ENCODE measurements at regions not wholly inside any gene's neighbourhood (a gene's known extent, or its start where the extent isn't known, plus 50 kb on each side); places are given as distances from the start of the nearest gene placed in this dataset.
"Not testable (repeated sequence)": the region's sequence is repeated elsewhere in the genome, so short reads cannot be mapped to it uniquely, and the experiment has no call there.

DNA sequence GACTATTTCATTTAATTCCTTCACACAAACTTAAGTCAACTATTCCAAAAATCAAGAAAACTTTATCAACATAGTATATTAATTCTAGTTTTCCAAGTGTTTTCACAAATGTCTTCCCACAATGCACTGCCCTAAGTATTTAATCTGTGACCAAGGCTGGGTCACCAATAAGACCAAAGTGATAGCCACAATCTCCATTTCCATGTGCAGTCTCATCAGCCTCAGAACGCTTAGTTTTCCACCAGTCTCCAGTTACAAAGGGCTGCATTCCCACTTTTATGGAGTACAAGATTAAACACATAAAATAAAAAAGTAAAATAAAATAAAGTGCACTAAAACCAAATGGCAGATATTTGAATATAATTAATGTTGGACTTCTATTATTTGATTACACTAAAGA is 371.6 kb upstream of the CCNH start:
- no peak for DNase-seq

- no peak for DNase-seq
Observed at GRCh38 chr5:87782916-87783315, 370.2 kb upstream of the CCNH start.

DNA sequence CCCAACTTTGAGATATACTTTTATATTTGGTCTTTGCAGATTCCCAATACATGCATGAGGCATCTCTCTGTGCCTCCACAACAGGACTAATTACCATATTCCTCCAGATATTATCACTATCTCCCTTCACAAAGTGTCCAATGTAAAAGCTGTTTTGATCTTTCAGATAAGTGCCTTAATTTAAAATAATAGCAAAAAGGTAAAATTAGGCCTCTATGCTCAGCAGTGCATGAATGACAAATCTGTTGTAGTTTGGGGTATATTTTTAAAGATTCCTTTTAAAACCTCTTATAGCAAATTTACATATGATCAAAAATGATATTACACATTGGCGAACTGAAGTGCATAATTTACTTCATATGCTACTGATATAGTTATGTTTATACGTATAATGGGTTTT is 369.2 kb upstream of the CCNH start:
- no peak for DNase-seq

DNA sequence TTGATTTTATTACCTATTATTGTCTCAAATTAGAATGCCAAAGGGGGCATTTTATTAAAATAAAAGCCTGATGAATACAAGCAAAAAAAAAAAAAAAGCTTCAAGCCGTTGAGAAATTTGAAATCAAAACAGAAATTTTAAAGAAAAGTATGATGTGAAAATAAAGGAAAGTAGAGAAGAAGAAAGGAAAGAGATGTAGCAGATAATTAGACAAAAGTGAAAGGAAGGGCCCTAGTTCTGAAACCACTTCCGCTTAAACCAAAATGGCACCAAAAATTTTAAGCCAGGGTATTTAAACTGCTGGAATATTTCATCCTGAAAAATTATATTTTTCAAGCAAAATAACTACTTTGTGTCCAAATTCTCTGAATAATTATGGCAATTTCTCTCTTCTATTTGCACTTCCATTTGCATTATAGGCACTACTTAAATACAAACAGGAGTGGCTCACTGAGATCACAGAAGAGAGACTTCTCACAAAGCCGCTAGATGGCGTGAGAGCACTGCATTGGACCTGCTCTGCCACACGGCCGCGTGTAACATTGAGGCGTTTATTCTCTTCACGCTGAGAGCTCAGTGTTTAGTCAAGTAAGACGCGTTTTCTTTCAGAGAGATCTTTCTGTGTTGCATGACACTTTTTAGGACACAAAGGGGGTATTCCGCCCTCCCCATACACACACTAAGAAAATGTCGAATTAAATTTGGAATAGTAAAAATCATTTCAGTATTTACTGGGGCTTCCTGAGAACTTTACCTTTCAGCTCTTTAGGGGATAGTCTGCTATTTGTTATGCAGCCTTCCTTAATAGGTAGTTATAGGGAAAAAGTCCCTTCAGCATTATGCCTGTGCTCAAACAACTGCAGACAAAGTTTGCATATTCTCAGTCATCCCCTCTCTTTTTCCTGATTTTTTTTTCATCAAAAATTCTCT is 368.4 kb upstream of the CCNH start:
- peak; percentile 14 to 46 (median 31) for DNase-seq

- DNase-seq, result no peak
Observed at GRCh38 chr5:87778876-87779275, 366.1 kb upstream of the CCNH start.

DNA sequence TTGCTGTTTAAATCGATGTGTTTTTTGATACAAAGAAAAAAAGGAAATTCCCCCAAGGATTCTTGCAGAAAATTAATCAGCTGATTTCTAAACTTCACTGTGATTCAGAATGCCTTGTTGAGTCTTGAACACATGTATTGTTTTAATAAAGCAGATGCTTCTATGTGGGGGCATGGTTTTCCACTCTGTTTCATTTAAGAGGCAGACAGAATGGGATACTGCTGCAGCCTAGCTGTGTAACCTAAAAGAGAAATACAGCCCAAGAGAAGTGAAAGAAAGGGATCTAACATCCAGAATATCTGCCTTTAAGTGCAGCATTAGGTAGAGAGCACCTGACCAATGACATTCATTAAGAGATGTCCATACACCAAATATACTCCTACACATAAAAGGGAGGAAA is 365.1 kb upstream of the CCNH start:
- DNase-seq, result no peak

DNA sequence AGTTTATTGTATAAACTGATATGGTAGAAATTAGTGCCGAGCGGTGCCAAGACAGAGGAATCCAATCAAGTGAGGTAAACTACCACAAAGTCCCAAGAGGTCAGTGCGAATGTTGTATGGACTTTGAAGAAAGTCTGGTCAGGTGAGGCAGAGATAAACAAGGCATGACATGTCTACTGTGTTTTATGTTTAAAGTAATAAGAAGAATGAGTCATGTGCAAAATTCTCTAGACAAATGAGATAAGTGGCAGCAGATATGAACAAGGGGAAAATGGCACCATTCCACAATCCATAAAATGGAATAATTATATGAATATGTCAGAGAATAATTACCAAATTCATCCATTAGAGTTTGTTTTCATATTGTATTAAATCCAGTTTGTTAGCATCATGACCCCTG is 364.1 kb upstream of the CCNH start:
- DNase-seq, result no peak

DNA sequence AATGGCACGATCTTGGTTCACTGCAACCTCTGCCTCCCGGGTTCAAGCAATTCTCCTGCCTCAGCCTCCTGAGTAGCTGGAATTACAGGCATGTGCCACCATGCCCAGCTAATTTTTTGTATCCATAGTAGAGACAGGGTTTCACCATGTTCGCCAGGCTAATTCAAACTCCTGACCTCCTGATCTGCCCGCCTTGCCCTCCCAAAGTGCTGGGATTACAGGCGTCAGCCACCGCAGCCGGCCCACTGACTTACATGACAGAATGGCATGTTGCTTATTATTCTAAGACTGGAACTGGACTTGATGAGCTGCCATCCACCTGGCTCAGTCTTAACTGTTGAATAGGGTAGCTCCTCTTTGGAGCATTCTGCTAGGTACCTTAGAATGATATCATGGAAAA is 363.6 kb upstream of the CCNH start:
- DNase-seq, result not testable (repeated sequence)

- no peak for DNase-seq
Observed at GRCh38 chr5:87775228-87775627, 362.5 kb upstream of the CCNH start.

- no peak for DNase-seq
Observed at GRCh38 chr5:87774804-87775203, 362.1 kb upstream of the CCNH start.

DNA sequence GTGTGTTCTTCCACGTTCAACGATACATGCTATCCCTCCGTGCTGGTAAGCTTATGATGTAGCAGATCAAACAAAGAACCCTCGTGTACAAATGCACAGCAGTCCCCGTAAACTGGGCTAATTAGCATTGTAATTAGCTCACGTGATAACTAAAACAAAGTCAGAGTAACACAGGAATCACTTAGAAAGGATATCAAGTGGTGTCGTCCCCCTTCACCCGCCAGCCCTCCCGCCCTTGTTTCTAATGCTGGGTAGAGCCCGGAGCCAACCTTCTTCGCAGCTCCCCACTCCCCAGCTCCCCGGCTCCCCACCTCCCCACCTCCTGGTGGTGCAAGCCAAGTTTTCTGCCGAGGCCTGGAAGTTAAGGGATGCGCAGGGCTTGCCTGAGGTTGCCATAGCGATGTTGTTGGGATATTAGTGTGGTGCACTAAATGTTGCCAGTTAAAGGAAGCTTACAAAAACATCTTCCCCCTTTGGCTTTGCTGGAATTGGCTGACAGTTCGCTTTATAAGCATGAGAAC is 357.9 kb upstream of the CCNH start:
- DNase-seq, result no peak

DNA sequence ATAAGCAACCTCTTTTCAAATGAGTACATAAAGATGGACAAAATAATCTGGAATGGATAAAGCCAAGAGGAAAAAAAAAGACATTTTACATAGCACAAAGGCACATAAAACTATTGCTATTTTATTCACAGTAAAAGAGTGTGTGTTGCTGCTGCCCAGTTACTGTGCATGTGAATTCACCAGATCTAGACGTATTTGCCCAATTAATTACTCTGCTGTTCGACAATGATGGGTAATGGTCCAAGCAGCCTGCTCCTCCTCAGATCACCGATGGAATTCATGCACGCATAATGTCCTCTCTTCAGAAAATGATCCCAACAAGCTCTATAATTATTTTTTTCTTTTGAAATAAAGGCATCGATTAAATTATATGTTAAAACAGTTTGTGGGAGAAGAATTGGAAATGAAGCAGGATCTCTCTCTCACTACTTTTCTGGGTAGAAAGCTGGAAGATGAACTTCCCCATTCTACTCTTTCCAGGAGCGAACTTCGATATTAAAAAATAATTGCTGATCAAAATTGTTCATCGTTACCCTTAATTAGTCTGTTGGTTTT is 357.4 kb upstream of the CCNH start:
- no peak for DNase-seq

GRCh38 chr5:87769157-87769556 is 356.4 kb upstream of the CCNH start:
- no peak for DNase-seq

GRCh38 chr5:87768190-87768589 is 355.5 kb upstream of the CCNH start:
- no peak for DNase-seq

DNA sequence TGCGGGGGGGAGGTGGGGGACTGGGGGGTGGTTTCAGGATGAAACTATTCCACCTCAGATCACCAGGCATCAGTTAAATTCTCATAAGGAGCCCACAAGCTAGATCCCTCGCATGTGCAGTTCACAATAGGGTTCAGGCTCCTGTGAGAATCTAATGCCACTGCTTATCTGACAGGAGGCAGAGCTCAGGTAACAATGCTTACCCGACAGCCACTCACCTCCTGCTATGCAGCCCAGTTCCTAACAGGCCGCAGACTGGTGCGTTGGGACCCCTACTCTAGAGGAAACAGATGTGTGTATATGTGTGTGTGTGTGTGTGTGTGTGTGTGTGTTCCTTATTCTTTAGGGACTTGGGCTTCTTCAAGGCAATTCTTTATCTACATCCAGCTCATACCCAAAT is 352.3 kb upstream of the CCNH start:
- DNase-seq, result no peak

GRCh38 chr5:87762631-87763030 is 349.9 kb upstream of the CCNH start:
- DNase-seq, result no peak

DNA sequence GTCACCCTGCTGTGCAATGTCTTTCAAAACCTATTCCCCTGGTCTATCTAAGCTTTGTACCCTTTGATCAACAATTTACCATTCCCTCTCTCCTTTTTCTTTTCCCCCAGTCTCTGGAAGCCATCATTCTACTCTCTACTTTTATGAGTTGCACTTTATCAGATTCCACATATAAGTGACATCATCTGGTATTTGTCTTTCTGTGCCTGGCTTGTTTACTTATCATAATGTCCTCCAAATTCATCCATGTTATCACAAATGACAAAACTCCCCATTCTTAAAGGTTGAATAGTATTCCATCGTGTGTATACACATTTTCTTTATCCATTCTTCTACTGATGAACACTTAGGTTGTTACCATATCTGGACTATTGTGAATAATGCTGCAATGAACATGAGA is 344.2 kb upstream of the CCNH start:
- DNase-seq, result no peak

GRCh38 chr5:87755360-87755759 is 342.6 kb upstream of the CCNH start:
- DNase-seq, result no peak

DNA sequence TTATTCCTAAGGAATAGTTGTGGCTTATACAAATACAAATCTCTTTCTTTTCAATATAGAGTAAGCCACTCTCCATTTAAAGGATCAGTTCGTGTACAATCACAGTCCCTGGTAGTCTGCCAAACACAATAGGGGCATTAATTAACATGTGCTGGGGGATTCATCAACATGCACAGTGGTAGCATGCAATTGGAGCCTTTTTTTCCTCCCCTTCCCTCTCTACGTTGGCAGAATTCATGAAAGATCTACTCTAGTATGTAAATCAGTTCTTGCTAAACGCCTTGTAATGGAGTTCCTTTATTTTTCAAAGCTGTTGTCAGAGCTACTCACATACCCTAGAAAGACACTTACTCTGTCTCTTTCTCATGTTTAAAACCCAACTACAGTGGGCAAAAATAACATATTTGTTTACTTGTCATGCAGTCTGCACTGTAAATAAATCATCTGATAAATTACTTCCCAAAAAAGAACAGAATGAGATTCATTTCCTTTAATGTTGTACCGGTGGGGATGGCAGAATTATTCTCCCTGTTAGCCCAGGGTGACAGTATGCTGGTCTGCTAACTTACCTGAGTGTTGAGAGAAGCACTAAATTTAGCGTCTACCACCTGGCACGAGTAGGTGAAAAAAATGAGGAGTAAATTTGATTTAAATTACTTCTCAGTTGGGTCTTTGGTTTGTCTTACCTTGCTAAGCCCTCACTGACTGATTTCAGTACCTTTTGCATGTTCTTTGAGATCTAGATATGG is 341.5 kb upstream of the CCNH start:
- DNase-seq, result no peak

GRCh38 chr5:87752362-87752761 is 339.6 kb upstream of the CCNH start:
- no peak for DNase-seq

GRCh38 chr5:87751824-87752223 is 339.1 kb upstream of the CCNH start:
- no peak for DNase-seq

DNA sequence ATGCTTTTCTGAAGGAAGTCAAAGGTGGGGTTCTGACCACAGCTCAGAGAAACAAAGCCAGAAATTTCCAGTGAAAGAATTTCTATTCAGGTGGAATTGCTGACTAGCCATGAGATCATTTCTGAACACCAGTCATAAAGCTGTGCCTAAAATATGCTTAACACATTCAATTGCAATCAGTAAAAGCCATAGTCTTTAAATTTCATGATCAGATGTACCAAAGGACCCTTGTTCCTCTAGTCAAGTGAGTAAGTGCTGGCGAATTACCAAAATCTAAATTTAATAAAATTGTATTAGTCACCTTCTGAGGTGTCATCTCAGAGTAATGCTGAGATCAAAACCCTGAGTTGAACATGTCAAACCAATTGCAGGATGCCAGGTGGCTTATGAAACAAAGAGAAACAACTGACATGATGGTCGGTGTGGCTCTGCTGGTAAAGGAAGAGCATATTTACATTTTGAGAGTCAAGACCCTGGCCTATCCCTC is 334.2 kb upstream of the CCNH start:
- no peak for DNase-seq

- no peak for DNase-seq
Observed at GRCh38 chr5:87746341-87746740, 333.6 kb upstream of the CCNH start.

DNA sequence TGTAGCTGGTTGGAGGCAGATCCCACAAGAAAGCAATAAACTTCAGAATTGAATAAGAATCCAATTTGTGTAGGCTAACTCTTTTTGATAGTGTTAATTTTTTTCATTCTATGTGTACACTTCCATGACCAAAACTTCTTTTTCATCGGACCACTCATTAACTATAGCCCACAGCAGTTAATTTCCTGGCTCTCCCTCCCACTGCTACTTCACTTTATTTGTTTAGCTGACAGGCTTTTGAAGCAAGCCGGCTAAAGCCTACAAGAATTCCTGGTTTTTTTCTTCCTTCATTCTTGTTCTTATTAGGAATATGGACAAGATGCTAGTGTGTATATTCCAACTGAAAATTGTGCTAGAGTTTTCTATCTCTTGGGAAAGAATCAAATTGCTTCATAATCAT is 329.2 kb upstream of the CCNH start:
- no peak for DNase-seq
